Tibial nerve (tissue), 4 donors: ENCODE measurements at regions not wholly inside any gene's neighbourhood (a gene's known extent, or its start where the extent isn't known, plus 50 kb on each side); places are given as distances from the start of the nearest gene placed in this dataset.

Experiments used
- DNase-seq, 2 donors: peaks; one replicate each; pipeline ENCODE4 v3.0.0-alpha.2; 2019; ENCODE audit warnings: low spot score in 2 of 2
- H3K27ac ChIP-seq, 4 donors: fragments of 200-600 bp; sonication (generic) in 3 of 4; one replicate each; pipeline ENCODE4 v1.5.1; 2017 to 2019; ENCODE audit warnings: mild to moderate bottlenecking in 1 of 4
- H3K27me3 ChIP-seq, 2 donors: fragments of 200-600 bp; sonication (generic) in 1 of 2; one replicate each; pipeline versions ENCODE4 v1.5.1 to v1.6.0; 2017 to 2019
- H3K36me3 ChIP-seq, 3 donors: fragments of 200-600 bp; sonication (generic); one replicate each; pipeline ENCODE4 v1.5.1; 2018 to 2019
- H3K4me1 ChIP-seq, 4 donors: fragments of 200-600 bp; sonication (generic) in 3 of 4; one replicate each; pipeline ENCODE4 v1.5.1; 2017 to 2019
- H3K4me3 ChIP-seq, 4 donors: fragments of 200-600 bp; sonication (generic) in 3 of 4; one replicate each; pipeline ENCODE4 v1.5.1; 2017 to 2019; ENCODE audit warnings: mild to moderate bottlenecking in 1 of 4, moderate library complexity in 1 of 4
- H3K9me3 ChIP-seq, 4 donors: fragments of 200-600 bp; sonication (generic) in 3 of 4; one replicate each; pipeline ENCODE4 v1.5.1; 2017 to 2019
- CTCF ChIP-seq, 5 experiments: fragments of 200-600 bp in 3 of 5; fragments of 450-650 bp in 2 of 5; sonication (generic) in 3 of 5; IDR thresholded peaks; one replicate each; pipeline ENCODE4 v1.5.1; 2016 to 2019; ENCODE audit warnings: antibody characterized with exemption in 5 of 5, mild to moderate bottlenecking in 3 of 5, moderate library complexity in 2 of 5
- EP300 ChIP-seq, 2 donors: sonication (generic); formaldehyde crosslinking; IDR thresholded peaks; one replicate each; pipeline ENCODE4 v1.6.1; 2017; ENCODE audit warnings: antibody characterized with exemption in 2 of 2, mild to moderate bottlenecking in 1 of 2
- POLR2A ChIP-seq, 2 donors: fragments of 450-650 bp; IDR thresholded peaks; one replicate each; pipeline ENCODE4 v1.6.1; 2017; ENCODE audit warnings: antibody characterized with exemption in 2 of 2, mild to moderate bottlenecking in 2 of 2, moderate library complexity in 2 of 2
- WGBS, 2 donors: methylation state at CpG; one replicate each; pipeline ENCODE4 v1.1.5; 2018; 5-methylcytosine and 5-hydroxymethylcytosine counted together

- H3K36me3 ChIP-seq, result no peaks in the 10 kb centered on the region
- H3K9me3 ChIP-seq, result no peaks in the 10 kb centered on the region
- H3K27ac ChIP-seq, result peak overlapping the region in 2 of 4 donors; percentile 53 to 80
- TF ChIP-seq CTCF (IDR thresholded peaks at IDR 0.05) (no peak), POLR2A (IDR thresholded peaks at IDR 0.05) (no peak)
- peaks cover 0 to 32% (median 15%) of the 10 kb centered on the region in 4 donors for H3K4me1 ChIP-seq
- no peaks in the 10 kb centered on the region for H3K27me3 ChIP-seq
- no peak overlapping the region for H3K4me3 ChIP-seq
- no peak for DNase-seq
Measured at GRCh38 chr22:27113641-27114040, 456.3 kb downstream of the MIAT start.

- TF ChIP-seq POLR2A (IDR thresholded peaks at IDR 0.05) (no peak), EP300 (IDR thresholded peaks at IDR 0.05) (no peak), CTCF (IDR thresholded peaks at IDR 0.05) (no peak)
- no peak overlapping the region for H3K4me3 ChIP-seq
- 97% methylated on average over 9 of the region's 9 CpGs for WGBS, 2 donors
- H3K4me1 ChIP-seq, result peaks cover 0 to 27% (median 13%) of the 10 kb centered on the region in 4 donors
- peak overlapping the region in 1 of 4 donors; percentile 80 for H3K27ac ChIP-seq
- H3K9me3 ChIP-seq, result no peaks in the 10 kb centered on the region
- H3K36me3 ChIP-seq, result no peaks in the 10 kb centered on the region
- H3K27me3 ChIP-seq, result no peaks in the 10 kb centered on the region
- DNase-seq, result no peak
Measured at GRCh38 chr22:27114186-27114585, 456.8 kb downstream of the MIAT start.

GRCh38 chr22:27115410-27115809 lies 458.0 kb downstream of the MIAT start:
- Histone ChIP-seq H3K9me3 (peaks cover 0 to 9% (median 0%) of the 10 kb centered on the region in 4 donors), H3K4me3 (no peak overlapping the region), H3K4me1 (peaks cover 0 to 27% (median 13%) of the 10 kb centered on the region in 4 donors), H3K36me3 (no peaks in the 10 kb centered on the region), H3K27me3 (no peaks in the 10 kb centered on the region), H3K27ac (no peak overlapping the region)
- DNase-seq, result no peak
- TF ChIP-seq CTCF (IDR thresholded peaks at IDR 0.05) (no peak), EP300 (IDR thresholded peaks at IDR 0.05) (no peak), POLR2A (IDR thresholded peaks at IDR 0.05) (no peak)
- WGBS, 2 donors, result 94 to 100% methylated on average over 2 of the region's 2 CpGs

DNA sequence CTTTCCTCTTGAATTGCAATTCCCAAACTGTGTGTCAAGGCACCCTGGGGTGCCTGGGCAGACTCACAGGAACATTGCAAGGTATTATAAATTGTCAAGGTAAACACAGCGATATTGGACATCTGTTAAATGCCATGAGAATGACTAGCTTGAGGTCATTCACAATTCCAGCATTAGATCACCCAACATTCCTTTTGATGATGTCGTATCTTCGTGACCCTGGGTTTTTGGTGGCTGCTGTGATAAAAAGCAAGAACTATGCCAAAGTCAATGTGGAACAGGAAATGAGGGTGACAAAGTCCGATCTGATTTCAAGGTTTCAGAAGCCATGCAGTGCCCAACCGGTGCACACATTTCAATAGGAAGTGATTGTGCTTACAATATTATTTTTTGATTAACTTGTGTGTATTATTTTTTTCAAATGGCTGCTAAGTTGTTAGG lies 458.4 kb downstream of the MIAT start:
- Histone ChIP-seq H3K4me1 (peaks cover 0 to 25% (median 12%) of the 10 kb centered on the region in 4 donors), H3K27me3 (no peaks in the 10 kb centered on the region), H3K9me3 (peaks cover 0 to 9% (median 0%) of the 10 kb centered on the region in 4 donors), H3K27ac (no peak overlapping the region), H3K4me3 (no peak overlapping the region), H3K36me3 (no peaks in the 10 kb centered on the region)
- TF ChIP-seq CTCF (IDR thresholded peaks at IDR 0.05) (no peak), EP300 (IDR thresholded peaks at IDR 0.05) (no peak), POLR2A (IDR thresholded peaks at IDR 0.05) (no peak)
- WGBS, 2 donors, result 46% methylated on average over 5 of the region's 5 CpGs
- no peak for DNase-seq

DNA sequence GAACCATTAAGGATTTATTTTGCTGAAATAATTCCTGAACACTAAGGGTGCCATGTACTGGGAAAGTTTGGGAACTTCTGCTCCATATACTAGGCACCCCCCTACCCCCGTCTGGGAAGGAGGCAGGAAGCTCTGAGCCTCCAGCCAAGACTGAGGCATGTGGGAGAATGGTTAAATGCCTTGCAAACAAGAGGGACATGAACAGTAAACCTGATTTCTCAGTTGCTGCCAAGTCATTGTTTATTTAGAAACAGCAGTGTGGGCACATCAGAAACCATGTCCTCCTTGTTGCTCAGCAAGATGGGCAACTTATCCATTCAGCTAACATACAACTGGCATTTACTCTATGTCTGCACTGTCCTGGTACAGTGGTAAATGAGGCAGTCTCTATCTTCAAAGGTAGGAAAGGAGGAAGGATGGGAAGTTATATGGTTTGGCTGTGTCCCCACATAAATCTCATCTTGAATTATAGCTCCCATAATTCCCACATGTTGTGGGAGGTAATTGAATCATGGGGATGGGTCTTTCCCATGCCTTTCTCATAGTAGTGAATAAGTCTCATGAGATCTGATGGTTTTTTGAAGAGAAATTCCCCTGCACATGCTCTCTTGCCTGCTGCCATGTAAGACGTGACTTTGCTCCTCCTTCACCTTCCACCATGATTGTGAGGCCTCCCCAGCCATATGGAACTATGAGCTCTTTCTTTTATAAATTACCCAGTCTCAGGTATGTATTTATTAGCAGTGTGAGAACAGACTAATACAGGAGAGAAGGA lies 459.1 kb downstream of the MIAT start:
- Histone ChIP-seq H3K4me3 (no peak overlapping the region), H3K9me3 (peaks cover 0 to 9% (median 0%) of the 10 kb centered on the region in 4 donors), H3K4me1 (peaks cover 0 to 18% (median 9%) of the 10 kb centered on the region in 4 donors), H3K27me3 (no peaks in the 10 kb centered on the region), H3K36me3 (no peaks in the 10 kb centered on the region), H3K27ac (no peak overlapping the region)
- no peak for TF ChIP-seq CTCF (IDR thresholded peaks at IDR 0.05)
- no peak for TF ChIP-seq EP300 (IDR thresholded peaks at IDR 0.05)
- no peak for TF ChIP-seq POLR2A (IDR thresholded peaks at IDR 0.05)
- no peak for DNase-seq
- 67 to 75% methylated on average over 2 of the region's 2 CpGs for WGBS, 2 donors
